ENCODE measurements at regions not wholly inside any gene's neighbourhood (a gene's known extent, or its start where the extent isn't known, plus 50 kb on each side); places are given as distances from the start of the nearest gene placed in this dataset.

GRCh38 chr18:52002600-52002999 is 337.4 kb upstream of the DCC start:
- no peak for TF ChIP-seq CTCF (IDR thresholded peaks at IDR 0.05; ENCODE audit: low read depth, low read length, missing control alignments)
- H3K4me3 ChIP-seq (ENCODE audit: low read depth, low read length): no peak overlapping the region
- DNase-seq (ENCODE audit: low read depth): no peak

DNA sequence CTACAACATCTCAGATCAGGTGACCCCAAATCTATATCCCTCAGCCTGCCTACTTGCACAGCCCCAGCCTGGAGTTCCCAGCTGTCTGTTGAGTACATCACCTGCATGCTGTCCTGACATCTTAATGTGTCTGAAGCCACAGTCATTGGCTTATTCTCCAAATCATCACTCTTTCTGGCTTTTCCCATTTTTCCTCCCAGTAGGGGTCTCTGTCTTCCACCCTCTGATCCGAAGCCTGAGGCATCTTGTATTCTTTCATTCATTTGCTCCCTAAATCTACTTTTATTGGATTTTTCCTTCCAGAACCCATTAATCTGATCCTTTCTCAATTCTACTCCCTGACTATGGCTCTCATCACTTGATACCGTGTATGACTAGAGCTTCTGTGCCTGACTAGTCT is 332.9 kb upstream of the DCC start:
- no peak overlapping the region for H3K4me3 ChIP-seq (ENCODE audit: low read depth, low read length)
- no peak for TF ChIP-seq CTCF (IDR thresholded peaks at IDR 0.05; ENCODE audit: low read depth, low read length, missing control alignments)
- DNase-seq (ENCODE audit: low read depth): no peak

DNA sequence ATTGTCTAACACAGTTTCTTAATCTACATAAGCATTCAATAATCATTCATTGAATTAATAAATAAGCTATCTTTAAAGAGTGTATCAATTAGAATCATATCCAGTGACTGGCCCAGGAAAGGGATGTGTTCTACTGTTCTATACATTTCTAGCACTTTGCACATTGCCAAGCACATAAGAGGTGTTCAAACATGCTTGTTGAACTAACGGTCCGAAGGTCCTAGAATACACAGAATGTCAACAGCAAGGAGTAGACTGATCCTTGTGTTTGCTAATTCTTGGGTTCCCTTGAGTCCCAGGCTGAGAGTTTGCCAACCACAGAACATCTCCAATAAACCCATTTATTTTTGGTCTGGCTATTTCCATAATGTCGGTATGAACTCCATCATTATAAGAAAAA is 331.7 kb upstream of the DCC start:
- no peak overlapping the region for H3K4me3 ChIP-seq (ENCODE audit: low read depth, low read length)
- TF ChIP-seq CTCF (IDR thresholded peaks at IDR 0.05; ENCODE audit: low read depth, low read length, missing control alignments): no peak
- no peak for DNase-seq (ENCODE audit: low read depth)

GRCh38 chr18:52008736-52009135 is 331.3 kb upstream of the DCC start:
- TF ChIP-seq CTCF (IDR thresholded peaks at IDR 0.05; ENCODE audit: low read depth, low read length, missing control alignments): no peak
- H3K4me3 ChIP-seq (ENCODE audit: low read depth, low read length): no peak overlapping the region
- DNase-seq (ENCODE audit: low read depth): no peak

GRCh38 chr18:52009958-52010357 is 330.0 kb upstream of the DCC start:
- H3K4me3 ChIP-seq (ENCODE audit: low read depth, low read length): no peak overlapping the region
- no peak for DNase-seq (ENCODE audit: low read depth)
- TF ChIP-seq CTCF (IDR thresholded peaks at IDR 0.05; ENCODE audit: low read depth, low read length, missing control alignments): no peak

DNA sequence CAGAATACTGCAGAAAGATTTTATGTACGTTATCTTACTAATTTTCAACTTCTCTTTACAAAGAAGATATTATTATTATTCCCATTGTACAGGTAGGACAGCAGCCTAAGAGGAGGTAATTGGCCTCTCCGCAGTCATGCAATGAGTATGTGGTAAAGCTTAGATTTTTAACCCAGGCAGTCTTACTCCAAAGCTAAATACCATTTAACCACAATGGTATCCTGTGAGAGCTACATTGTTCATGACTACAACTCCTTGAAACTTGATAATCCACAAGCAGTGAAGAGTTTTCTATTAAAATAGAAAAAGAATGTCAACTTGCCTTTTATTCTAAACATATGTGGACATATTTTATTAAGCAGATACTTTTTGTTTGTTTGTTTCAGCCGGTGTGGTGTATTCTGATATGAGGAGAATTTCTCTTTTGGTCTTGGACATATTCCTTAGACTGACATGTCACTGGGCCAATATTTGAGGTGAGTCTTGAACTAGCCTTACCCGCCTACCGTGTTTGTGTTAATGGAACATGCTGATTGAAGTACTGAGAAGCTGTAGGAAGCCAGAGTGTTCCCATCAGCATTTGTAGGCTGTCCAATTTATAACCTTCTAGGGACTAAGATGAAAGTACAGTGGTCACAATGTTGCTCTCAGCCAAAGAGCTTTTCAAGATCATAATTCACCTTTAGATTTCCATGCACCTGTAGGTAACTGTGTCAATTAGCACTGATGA is 293.9 kb upstream of the DCC start:
- no peak for DNase-seq (ENCODE audit: low read depth)
- no peak for TF ChIP-seq CTCF (IDR thresholded peaks at IDR 0.05; ENCODE audit: low read depth, low read length, missing control alignments)
- H3K4me3 ChIP-seq (ENCODE audit: low read depth, low read length): no peak overlapping the region

- no peak overlapping the region for H3K4me3 ChIP-seq (ENCODE audit: low read depth, low read length)
- no peak for DNase-seq (ENCODE audit: low read depth)
- no peak for TF ChIP-seq CTCF (IDR thresholded peaks at IDR 0.05; ENCODE audit: low read depth, low read length, missing control alignments)
These were observed 293.2 kb upstream of the DCC start for GRCh38 chr18:52046842-52047241.

All from GM12864 (cell line).